Astrocyte of the hippocampus (primary cell): ENCODE measurements at regions not wholly inside any gene's neighbourhood (a gene's known extent, or its start where the extent isn't known, plus 50 kb on each side); places are given as distances from the start of the nearest gene placed in this dataset.
"Not testable (repeated sequence)": the region's sequence is repeated elsewhere in the genome, so short reads cannot be mapped to it uniquely, and the experiment has no call there.

Source experiments
- DNase-seq: peaks from one replicate; pipeline ENCODE4 v3.0.0; 2011; ENCODE audit warnings: low read depth, low spot score

DNA sequence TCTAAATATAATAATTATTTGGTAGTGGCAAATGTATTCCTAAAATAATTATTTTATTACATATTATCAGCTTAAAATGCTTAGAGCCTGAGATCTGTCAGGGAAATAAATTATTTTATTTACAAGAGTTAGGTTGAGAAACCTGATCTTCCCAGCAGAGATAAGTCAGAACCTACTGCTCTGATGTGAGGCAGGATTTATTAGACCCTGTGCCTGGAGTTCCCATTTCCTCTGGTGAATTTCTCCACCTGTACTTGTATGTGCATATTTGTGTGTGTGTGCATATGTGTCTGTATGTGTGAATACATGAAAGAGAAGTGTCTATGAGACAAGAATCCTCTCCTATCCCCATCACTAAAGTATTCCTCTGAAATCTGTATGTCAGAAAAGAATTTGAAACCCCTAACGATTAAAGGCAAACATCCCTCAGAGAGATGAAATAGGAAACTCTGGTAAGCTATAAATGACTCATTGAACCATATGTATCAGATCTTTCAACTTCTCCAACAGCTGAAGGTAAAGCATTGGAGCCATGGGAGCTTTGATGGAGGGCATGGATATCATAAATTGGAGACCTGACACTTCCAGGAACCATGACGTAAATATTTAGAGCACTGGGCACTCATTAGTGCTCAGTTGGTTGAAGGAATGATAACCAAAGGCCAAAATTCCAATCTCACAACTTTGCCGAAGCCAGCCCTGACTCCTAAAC is 190.9 kb downstream of the XPNPEP1 start:
- no peak for DNase-seq

- not testable (repeated sequence) for DNase-seq
Observed at GRCh38 chr10:109729895-109730294, 193.4 kb downstream of the XPNPEP1 start.

GRCh38 chr10:109727436-109727835 is 195.9 kb downstream of the XPNPEP1 start:
- DNase-seq: no peak

- peak; percentile 1 for DNase-seq
Observed at GRCh38 chr10:109726473-109726872, 196.8 kb downstream of the XPNPEP1 start.

DNA sequence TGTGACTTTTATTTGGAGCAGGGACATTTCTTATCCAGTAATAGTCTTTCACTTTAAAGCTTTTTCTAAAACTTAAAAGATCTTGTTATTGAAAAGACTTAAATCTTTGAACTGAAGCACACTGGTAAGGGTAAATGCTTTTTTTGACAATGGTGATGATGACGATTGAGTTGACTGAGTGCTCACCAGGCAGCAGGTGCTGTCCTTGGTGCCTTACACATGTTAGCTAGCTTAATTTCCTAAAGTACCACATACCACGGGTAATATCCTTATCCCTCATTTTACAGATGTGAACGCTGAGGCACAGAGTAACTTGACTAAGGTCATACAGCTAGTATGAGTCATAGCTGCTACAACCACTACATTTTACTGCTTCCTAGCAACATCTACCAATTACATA is 200.0 kb downstream of the XPNPEP1 start:
- DNase-seq: no peak

GRCh38 chr10:109721453-109722064 is 201.8 kb downstream of the XPNPEP1 start:
- DNase-seq: no peak

GRCh38 chr10:109706026-109706560 is 217.2 kb downstream of the XPNPEP1 start:
- DNase-seq: no peak

GRCh38 chr10:109701633-109702215 is 221.6 kb downstream of the XPNPEP1 start:
- DNase-seq: no peak

DNA sequence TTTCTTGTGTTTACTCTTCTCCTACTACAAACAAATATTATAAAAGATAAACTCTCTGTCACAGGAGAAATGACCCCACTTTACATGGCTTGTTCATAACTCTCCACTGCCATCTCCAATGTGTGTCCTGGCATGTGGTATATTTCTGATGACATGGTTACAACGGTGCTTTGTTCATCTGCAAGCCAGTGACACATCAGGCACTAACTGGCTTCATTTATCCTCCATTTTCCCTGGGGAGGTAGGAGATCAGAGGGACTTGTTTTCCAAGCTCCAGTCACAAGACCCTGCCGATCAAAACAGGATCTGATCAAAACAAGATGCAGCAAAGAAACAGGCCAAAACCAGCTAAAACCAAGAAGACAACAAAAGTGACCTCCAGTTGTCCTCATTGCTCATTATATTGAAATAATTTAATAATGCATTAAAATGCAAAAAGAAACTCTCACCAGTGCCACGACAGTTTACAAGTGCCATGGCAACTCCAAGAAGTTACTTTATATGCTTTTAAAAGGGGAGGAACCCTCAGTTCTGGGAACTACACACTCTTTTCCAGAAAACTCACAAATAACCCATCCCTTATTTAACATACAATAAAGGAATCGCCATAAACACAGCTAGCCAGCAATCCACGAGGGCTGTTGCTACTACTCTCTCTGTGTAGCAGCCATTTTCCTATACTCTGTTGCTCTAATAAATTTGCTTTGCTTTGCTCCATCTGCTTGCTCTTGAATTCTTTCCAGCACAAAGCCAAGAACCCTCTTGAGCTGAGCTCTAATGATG is 224.2 kb downstream of the XPNPEP1 start:
- DNase-seq: no peak

DNA sequence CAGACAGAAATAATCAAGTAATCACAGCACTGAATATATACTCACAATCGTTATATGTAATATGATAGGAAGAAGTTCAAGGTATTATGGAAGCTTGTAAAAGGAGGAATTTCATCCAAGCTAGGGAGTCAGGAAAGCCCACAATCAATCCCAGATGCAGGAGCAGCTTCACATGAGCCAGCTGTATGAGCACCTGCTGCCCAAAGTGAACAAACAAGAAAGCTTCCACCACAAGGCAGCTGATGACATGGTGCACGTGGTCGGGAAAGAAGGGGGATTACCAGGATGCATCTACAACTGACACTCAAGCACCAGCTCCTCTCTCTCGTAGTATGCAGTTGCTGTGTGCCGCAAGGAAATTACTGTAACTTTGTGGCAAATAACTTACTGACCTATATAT is 225.2 kb downstream of the XPNPEP1 start:
- no peak for DNase-seq

DNA sequence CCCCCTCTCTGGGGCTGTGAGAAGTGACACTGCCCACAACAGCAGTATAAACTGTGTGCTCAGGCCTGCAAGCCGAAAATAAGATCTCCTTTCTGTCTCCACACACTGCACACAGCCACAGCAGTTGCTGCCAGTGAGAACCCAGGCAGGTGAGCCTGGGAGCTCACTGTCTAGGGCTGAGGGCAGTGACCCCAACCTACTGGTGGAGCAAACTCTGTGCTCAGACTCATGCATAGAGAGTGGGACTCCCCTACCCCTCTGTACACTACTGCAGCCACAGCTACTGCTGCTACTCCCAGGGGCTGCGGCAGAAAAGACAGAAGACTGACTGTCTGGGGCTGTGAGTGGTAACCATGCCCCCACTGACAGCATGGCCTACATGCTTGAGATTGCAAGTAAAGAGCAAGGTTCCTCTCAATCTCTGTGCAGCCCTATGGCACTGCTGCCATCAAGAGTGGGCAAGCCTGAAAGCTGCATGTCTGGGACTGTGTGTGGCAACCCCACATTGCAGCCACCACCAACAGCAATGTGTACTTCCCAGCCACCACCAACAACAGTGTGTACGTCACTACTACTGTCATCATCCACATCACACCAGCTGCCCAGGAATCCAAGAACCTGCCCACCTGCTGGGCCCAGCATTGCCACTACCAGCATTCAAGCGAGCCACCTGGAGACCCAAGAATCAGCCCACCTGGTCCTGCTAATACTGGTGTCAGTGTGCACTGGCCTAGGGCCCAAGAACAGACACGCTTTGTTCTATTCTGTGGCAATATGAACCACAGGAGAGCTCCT is 226.1 kb downstream of the XPNPEP1 start:
- DNase-seq: no peak

DNA sequence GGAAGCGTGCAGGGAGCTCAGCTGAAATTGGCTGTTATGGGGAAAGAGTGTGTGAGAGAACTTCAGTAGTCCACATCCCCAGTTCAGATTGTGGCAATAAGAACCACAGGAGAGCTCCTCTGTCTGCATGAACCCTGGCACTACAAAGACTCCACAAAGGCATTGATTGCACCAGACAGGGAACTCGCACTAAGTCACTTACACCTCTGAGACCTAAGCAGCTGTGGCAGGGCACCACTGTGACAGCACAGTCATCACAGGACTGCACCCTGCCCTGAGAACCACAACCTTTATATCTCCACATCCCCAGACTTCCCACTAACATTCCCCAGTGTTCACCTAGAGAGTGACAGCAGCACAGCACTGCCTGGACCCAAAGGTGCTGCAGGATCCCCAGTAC is 226.8 kb downstream of the XPNPEP1 start:
- DNase-seq: no peak

DNA sequence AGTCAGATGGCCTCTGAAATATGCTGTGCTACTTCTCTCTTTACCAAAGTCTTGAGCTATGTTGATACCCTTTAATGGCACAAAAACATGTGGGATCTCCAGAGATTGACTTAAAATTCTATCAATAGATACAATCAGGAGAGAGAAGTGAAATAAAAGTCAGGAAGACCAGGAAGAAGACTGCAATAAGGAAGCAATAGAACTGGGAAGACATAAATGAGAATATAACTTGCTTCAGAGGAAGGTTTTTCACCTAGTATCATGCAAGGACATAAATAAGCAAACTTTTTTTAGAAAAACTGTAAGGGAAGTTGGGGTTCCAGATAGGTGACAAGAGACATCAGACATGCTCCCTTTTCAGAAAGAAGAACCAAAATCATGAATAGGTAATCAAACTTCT is 227.3 kb downstream of the XPNPEP1 start:
- no peak for DNase-seq

GRCh38 chr10:109689785-109690184 is 233.5 kb downstream of the XPNPEP1 start:
- no peak for DNase-seq

DNA sequence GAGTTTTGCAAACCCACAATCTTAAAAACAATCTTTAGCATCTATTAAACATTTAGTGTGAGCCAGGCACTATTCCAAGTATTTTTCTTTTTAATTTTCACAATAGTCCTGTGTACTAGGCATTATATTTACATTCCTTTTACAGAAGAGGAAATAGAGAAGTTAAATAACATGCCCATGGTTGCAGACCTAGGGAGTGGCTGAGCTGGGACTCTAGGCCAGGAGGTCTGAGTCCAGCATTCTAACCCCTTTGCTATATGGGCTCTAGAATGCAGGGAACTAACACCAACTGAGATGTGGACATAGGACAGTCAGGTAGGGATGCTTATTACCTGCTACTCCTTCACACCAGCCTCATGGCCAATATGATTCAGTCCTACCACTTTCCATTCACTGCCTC is 243.8 kb downstream of the XPNPEP1 start:
- DNase-seq: no peak

- no peak for DNase-seq
Observed at GRCh38 chr10:109678857-109679256, 244.5 kb downstream of the XPNPEP1 start.

DNA sequence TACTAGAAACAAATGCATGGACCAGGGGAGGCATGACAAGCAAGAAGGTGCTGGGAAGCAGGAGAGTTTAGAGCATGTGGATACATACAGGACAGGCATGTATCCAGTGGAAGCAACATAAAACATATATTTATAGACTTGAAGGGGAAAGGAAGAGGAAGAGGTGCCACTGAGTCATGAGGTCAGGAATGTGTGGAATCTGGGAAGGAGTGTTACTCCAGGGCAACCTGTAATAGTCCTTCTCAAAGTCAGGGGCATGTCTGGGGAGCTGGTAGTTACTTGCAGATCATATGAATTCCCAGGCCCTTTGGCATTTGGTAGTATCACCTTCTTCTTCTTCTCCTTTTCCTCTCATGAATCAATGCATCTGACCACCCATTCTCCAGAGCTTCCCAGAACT is 246.6 kb downstream of the XPNPEP1 start:
- DNase-seq: no peak

GRCh38 chr10:109668703-109669102 is 254.6 kb downstream of the XPNPEP1 start:
- DNase-seq: no peak

GRCh38 chr10:109668154-109668665 is 255.1 kb downstream of the XPNPEP1 start:
- DNase-seq: no peak

- no peak for DNase-seq
Observed at GRCh38 chr10:109665321-109665720, 258.0 kb downstream of the XPNPEP1 start.

GRCh38 chr10:109664554-109664953 is 258.8 kb downstream of the XPNPEP1 start:
- no peak for DNase-seq
